HEK293 (cell line): ENCODE measurements at regions not wholly inside any gene's neighbourhood (a gene's known extent, or its start where the extent isn't known, plus 50 kb on each side); places are given as distances from the start of the nearest gene placed in this dataset.

ENCODE experiments used
- CTCF ChIA-PET: fragments of 350-600 bp; formaldehyde crosslinking; extraction: SDS; loops from one replicate; lab custom pipeline; 2021; ENCODE audit warnings: antibody characterized with exemption; lab: Yijun Ruan, JAX
- POLR2A ChIA-PET: fragments of 300-600 bp; formaldehyde crosslinking; extraction: SDS; loops from one replicate; lab custom pipeline; 2020; ENCODE audit warnings: antibody characterized with exemption, inconsistent platforms; lab: Yijun Ruan, JAX
- H3K27ac ChIP-seq: fragments of 200-500 bp; sonication (Bioruptor generic); 2 replicates; pipeline ENCODE4 v1.5.1; 2014; ENCODE audit warnings: low read depth, low read length, control low read depth, inconsistent platforms; ENCODE audit errors: extremely low read depth
- H3K36me3 ChIP-seq, 2 experiments: fragments of 200-500 bp in 1 of 2; sonication (Bioruptor generic) in 1 of 2; 1 replicate in 1 of 2; 2 replicates in 1 of 2; pipeline ENCODE4 v1.5.1; 2014 to 2017; ENCODE audit warnings: inconsistent platforms in 2 of 2, low read length in 2 of 2; ENCODE audit not compliant: control insufficient read depth in 2 of 2, insufficient read depth in 1 of 2
- H3K4me1 ChIP-seq: fragments of 200-500 bp; sonication (Bioruptor generic); 2 replicates; pipeline ENCODE4 v1.5.1; 2014; ENCODE audit warnings: mild to moderate bottlenecking, low read length, inconsistent platforms; ENCODE audit not compliant: control insufficient read depth, insufficient read depth
- H3K4me3 ChIP-seq: 2 replicates; pipeline ENCODE4 v1.5.1; 2011; ENCODE audit warnings: low read depth, mild to moderate bottlenecking, control low read depth, low read length, moderate library complexity
- H3K9me3 ChIP-seq: fragments of 200-500 bp; sonication (Bioruptor generic); 2 replicates; pipeline ENCODE4 v1.5.1; 2014; ENCODE audit warnings: low read depth, low read length, inconsistent platforms; ENCODE audit not compliant: control insufficient read depth, insufficient read depth
- EGR2 ChIP-seq: fragments of 450-650 bp; formaldehyde crosslinking; IDR thresholded peaks from 2 replicates; pipeline ENCODE4 v1.5.1; 2016; ENCODE audit warnings: low read depth, missing biosample characterization, missing genetic modification characterization
- SETDB1 ChIP-seq: IDR thresholded peaks from one replicate; pipeline ENCODE4 v1.6.1; 2017; ENCODE audit warnings: mild to moderate bottlenecking, low read length, moderate library complexity, mixed read lengths; ENCODE audit not compliant: insufficient read length
- SP2 ChIP-seq: fragments of 450-650 bp; formaldehyde crosslinking; IDR thresholded peaks from 2 replicates; pipeline ENCODE4 v1.5.1; 2016; ENCODE audit warnings: missing biosample characterization, missing genetic modification characterization
- TRIM28 ChIP-seq: IDR thresholded peaks from 2 replicates; pipeline ENCODE4 v1.6.1; 2011; ENCODE audit warnings: low read length, control low read depth, borderline replicate concordance
- ZBTB1 ChIP-seq: fragments of 450-650 bp; formaldehyde crosslinking; IDR thresholded peaks from 2 replicates; pipeline ENCODE4 v1.5.1; 2016; ENCODE audit warnings: missing biosample characterization, missing genetic modification characterization
- ZBTB8A ChIP-seq: fragments of 450-650 bp; formaldehyde crosslinking; IDR thresholded peaks from 2 replicates; pipeline ENCODE4 v1.5.1; 2016; ENCODE audit warnings: missing biosample characterization, missing genetic modification characterization
- ZNF138 ChIP-seq: fragments of 450-650 bp; formaldehyde crosslinking; IDR thresholded peaks from 2 replicates; pipeline ENCODE4 v1.5.1; 2016; ENCODE audit warnings: missing biosample characterization, missing genetic modification characterization, borderline replicate concordance
- ZNF155 ChIP-seq: fragments of 450-650 bp; formaldehyde crosslinking; IDR thresholded peaks from 2 replicates; pipeline ENCODE4 v1.5.1; 2016; ENCODE audit warnings: missing biosample characterization, missing genetic modification characterization
- ZNF239 ChIP-seq: fragments of 450-650 bp; formaldehyde crosslinking; IDR thresholded peaks from 2 replicates; pipeline ENCODE4 v1.5.1; 2016; ENCODE audit warnings: missing biosample characterization, missing genetic modification characterization
- ZNF266 ChIP-seq: fragments of 450-650 bp; formaldehyde crosslinking; IDR thresholded peaks from 2 replicates; pipeline ENCODE4 v1.5.1; 2016; ENCODE audit warnings: missing biosample characterization, missing genetic modification characterization, low read depth
- ZNF350 ChIP-seq: fragments of 450-650 bp; formaldehyde crosslinking; IDR thresholded peaks from 2 replicates; pipeline ENCODE4 v1.5.0; 2017; ENCODE audit warnings: missing biosample characterization, mild to moderate bottlenecking, missing genetic modification characterization
- ZNF521 ChIP-seq: fragments of 450-650 bp; formaldehyde crosslinking; IDR thresholded peaks from 2 replicates; pipeline ENCODE4 v1.5.1; 2017; ENCODE audit warnings: missing biosample characterization, mild to moderate bottlenecking, missing genetic modification characterization
- ZNF555 ChIP-seq: fragments of 450-650 bp; formaldehyde crosslinking; conservative IDR thresholded peaks from 2 replicates; pipeline ENCODE4 v1.5.1; 2017; ENCODE audit warnings: missing biosample characterization, mild to moderate bottlenecking, missing genetic modification characterization, inconsistent platforms
- ZNF626 ChIP-seq: fragments of 450-650 bp; sonication (Bioruptor Pico); formaldehyde crosslinking; IDR thresholded peaks from 2 replicates; pipeline ENCODE4 v1.5.1; 2018; ENCODE audit warnings: missing biosample characterization, missing genetic modification characterization, inconsistent platforms
- ZNF645 ChIP-seq: fragments of 450-650 bp; formaldehyde crosslinking; IDR thresholded peaks from 2 replicates; pipeline ENCODE4; 2016; ENCODE audit warnings: missing biosample characterization, missing genetic modification characterization
- ZNF670 ChIP-seq: fragments of 450-650 bp; formaldehyde crosslinking; IDR thresholded peaks from 2 replicates; pipeline ENCODE4 v1.5.1; 2016; ENCODE audit warnings: missing biosample characterization, missing genetic modification characterization, low read depth
- ZNF747 ChIP-seq: fragments of 450-650 bp; formaldehyde crosslinking; IDR thresholded peaks from 2 replicates; pipeline ENCODE4 v1.5.1; 2016; ENCODE audit warnings: missing biosample characterization, missing genetic modification characterization
- ZNF768 ChIP-seq: fragments of 450-650 bp; formaldehyde crosslinking; IDR thresholded peaks from 2 replicates; pipeline ENCODE4 v1.5.1; 2018; ENCODE audit warnings: missing biosample characterization, mild to moderate bottlenecking, missing genetic modification characterization
- ZSCAN30 ChIP-seq: fragments of 450-650 bp; IDR thresholded peaks from 2 replicates; pipeline ENCODE4 v1.5.1; 2018; ENCODE audit warnings: missing biosample characterization, mild to moderate bottlenecking, missing genetic modification characterization, moderate library complexity
- TF ChIP-seq, protein P1 (sequence below): fragments of 450-650 bp; formaldehyde crosslinking; optimal IDR thresholded peaks from 2 replicates; pipeline ENCODE3; 2016; ENCODE audit warnings: missing biosample characterization, mild to moderate bottlenecking, missing genetic modification characterization

- Histone ChIP-seq H3K27ac (no peak overlapping the region), H3K4me1 (no peaks in the 10 kb centered on the region), H3K36me3 (no peaks in the 10 kb centered on the region)
- CTCF ChIA-PET, result no interaction called here
- TF ChIP-seq ZNF138 (tag by site-specific recombination) (no peak), ZNF521 (tag by site-specific recombination) (no peak), ZNF645 (tag by site-specific recombination) (no peak), ZBTB1 (tag by site-specific recombination) (no peak), ZNF555 (no peak), ZNF239 (no peak), ZNF350 (tag by site-specific recombination) (no peak), SETDB1 (no peak), ZNF670 (tag by site-specific recombination) (no peak)
- TF ChIP-seq, all 188 proteins: peak for 0
- POLR2A ChIA-PET, result no interaction called here
- H3K9me3 ChIP-seq, result no peaks in the 10 kb centered on the region
- no peak overlapping the region for H3K4me3 ChIP-seq
Observed at GRCh38 chr3:177336873-177337450, 139.7 kb upstream of the TBL1XR1 start.

DNA sequence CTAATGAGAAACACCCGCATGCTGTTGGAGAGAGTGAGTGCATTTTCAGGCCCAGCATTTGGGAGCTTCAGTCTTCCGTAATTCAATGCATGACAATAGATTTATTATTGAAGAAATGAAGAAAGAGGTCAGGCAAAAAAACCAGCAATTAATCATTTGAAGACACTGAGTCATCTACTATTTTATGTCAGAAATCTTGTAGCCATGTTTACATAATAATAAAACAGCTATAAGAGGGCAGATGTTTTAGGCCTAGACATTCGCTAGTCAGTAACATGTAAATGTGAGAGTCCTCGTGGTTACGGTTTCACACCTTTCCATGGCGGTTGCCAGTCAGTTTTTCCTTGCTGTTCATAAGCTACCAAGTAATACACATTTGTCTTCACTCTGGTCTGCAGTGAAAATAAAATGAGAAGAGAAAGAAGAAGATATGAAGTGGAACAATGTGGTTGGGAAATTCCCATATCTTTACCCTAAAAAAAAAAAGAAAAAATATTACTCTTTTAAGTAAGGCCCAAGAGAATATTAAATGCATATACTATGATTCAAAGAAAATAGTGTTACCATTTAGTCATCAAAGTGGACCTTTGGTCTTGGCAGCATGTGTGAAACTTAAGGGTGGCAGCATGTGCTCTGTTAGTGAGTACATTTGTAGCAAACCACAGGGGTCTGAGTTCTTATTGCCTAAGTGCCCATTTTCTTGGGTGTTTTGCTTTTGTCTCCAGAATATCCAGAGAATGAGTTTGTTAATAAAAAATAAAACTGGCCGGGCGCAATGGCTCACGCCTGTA lies 140.5 kb upstream of the TBL1XR1 start:
- Histone ChIP-seq H3K4me3 (no peak overlapping the region), H3K4me1 (no peaks in the 10 kb centered on the region), H3K9me3 (no peaks in the 10 kb centered on the region), H3K36me3 (no peaks in the 10 kb centered on the region), H3K27ac (no peak overlapping the region)
- ChIA-PET POLR2A (interaction anchor here (0.7 kb wide), 1 partner anchor 138 kb away, joined by 3 read pairs; no protein-coding TSS in a partner anchor), CTCF (no interaction called here)
- TF ChIP-seq ZNF626 (no peak), ZBTB8A (tag by site-specific recombination) (no peak), SP2 (no peak), EGR2 (tag by site-specific recombination) (no peak), ZNF266 (no peak), ZSCAN30 (tag by site-specific recombination) (no peak), TRIM28 (no peak), ZNF155 (tag by site-specific recombination) (no peak)
- TF ChIP-seq, protein P1, sequence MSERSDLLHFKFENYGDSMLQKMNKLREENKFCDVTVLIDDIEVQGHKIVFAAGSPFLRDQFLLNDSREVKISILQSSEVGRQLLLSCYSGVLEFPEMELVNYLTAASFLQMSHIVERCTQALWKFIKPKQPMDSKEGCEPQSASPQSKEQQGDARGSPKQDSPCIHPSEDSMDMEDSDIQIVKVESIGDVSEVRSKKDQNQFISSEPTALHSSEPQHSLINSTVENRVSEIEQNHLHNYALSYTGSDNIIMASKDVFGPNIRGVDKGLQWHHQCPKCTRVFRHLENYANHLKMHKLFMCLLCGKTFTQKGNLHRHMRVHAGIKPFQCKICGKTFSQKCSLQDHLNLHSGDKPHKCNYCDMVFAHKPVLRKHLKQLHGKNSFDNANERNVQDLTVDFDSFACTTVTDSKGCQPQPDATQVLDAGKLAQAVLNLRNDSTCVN, result no peak

DNA sequence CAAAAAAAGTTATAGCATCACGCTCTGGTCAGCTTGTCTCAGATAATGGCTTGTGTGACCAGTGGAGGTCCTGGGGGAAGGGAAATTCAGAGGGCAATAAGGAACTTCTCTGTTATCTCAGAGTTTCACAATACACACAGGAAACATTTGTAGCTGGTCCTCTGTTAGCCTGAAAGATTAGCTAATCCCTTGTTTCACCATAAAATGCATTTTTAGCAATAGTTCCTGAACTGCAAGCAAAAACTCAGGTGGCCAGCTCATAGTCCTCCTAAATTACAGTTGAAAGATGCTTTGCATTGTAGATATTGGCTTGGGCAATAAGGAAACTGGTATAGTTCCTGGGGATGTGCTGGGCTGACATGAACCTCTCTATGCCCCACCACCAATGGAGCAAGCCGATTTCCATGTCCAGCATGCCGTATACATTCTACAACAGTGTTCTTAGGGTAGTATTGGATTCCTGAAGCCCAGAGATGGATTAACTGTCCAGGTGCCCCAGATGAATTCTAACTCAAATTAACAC lies 141.5 kb upstream of the TBL1XR1 start:
- no peaks in the 10 kb centered on the region for H3K36me3 ChIP-seq
- no peak overlapping the region for H3K27ac ChIP-seq
- no peak overlapping the region for H3K4me3 ChIP-seq
- no peaks in the 10 kb centered on the region for H3K9me3 ChIP-seq
- ChIA-PET POLR2A (no interaction called here), CTCF (no interaction called here)
- no peaks in the 10 kb centered on the region for H3K4me1 ChIP-seq
- TF ChIP-seq ZNF747 (tag by site-specific recombination), result no peak
- no peak for TF ChIP-seq ZNF768 (tag by site-specific recombination)
